Activated CD8-positive, alpha-beta T cell treated with anti-CD3 and anti-CD28 coated beads, Interleukin-2, amount 10 ng/mL, durations not matched to agents 7 days and 5 days (primary cell): ENCODE measurements at regions not wholly inside any gene's neighbourhood (a gene's known extent, or its start where the extent isn't known, plus 50 kb on each side); places are given as distances from the start of the nearest gene placed in this dataset.

Source experiments
- ATAC-seq: fragments of 150-1000 bp; cut with Tn5 transposase; one replicate; pipeline ENCODE4 v1.10.0; 2021; ENCODE audit warnings: moderate library complexity
- CTCF ChIA-PET: fragments of 350-600 bp; sonication (Branson Sonifier 250); formaldehyde crosslinking; loops from one replicate; lab custom pipeline; 2021; ENCODE audit warnings: antibody characterized with exemption; lab: Charles Lee
- POLR2A ChIA-PET: fragments of 350-600 bp; sonication (Branson Sonifier 250); formaldehyde crosslinking; loops from one replicate; lab custom pipeline; 2021; ENCODE audit warnings: antibody characterized with exemption; lab: Charles Lee
- DNase-seq: peaks from one replicate; pipeline ENCODE4 v3.0.0-alpha.2; 2020
- H3K27ac Mint-ChIP-seq: one replicate; pipeline ENCODE4 v1.8.0; 2021; ENCODE audit warnings: mild to moderate bottlenecking, mixed read lengths
- H3K27me3 Mint-ChIP-seq: one replicate; pipeline ENCODE4 v1.8.0; 2021; ENCODE audit warnings: low read depth, mixed read lengths
- H3K36me3 Mint-ChIP-seq: one replicate; pipeline ENCODE4 v1.8.0; 2021; ENCODE audit warnings: low read depth, mixed read lengths
- H3K4me1 Mint-ChIP-seq: one replicate; pipeline ENCODE4 v1.8.0; 2021; ENCODE audit warnings: low read depth, mixed read lengths
- H3K4me3 Mint-ChIP-seq: one replicate; pipeline ENCODE4 v1.8.0; 2021; ENCODE audit warnings: mild to moderate bottlenecking, mixed read lengths
- H3K9me3 Mint-ChIP-seq: one replicate; pipeline ENCODE4 v1.8.0; 2022; ENCODE audit warnings: mixed read lengths; ENCODE audit not compliant: insufficient read depth

GRCh38 chr13:44211286-44211685, 162.3 kb upstream of the SERP2 start:
- H3K36me3 Mint-ChIP-seq = no peaks in the 10 kb centered on the region
- ChIA-PET CTCF (no interaction called here), POLR2A (no interaction called here)
- H3K27ac Mint-ChIP-seq = no peak overlapping the region
- no peaks in the 10 kb centered on the region for H3K4me1 Mint-ChIP-seq
- no peaks in the 10 kb centered on the region for H3K9me3 Mint-ChIP-seq
- peaks cover 15% of the 10 kb centered on the region for H3K27me3 Mint-ChIP-seq
- DNase-seq (no peak), ATAC-seq (no peak)
- no peak overlapping the region for H3K4me3 Mint-ChIP-seq

DNA sequence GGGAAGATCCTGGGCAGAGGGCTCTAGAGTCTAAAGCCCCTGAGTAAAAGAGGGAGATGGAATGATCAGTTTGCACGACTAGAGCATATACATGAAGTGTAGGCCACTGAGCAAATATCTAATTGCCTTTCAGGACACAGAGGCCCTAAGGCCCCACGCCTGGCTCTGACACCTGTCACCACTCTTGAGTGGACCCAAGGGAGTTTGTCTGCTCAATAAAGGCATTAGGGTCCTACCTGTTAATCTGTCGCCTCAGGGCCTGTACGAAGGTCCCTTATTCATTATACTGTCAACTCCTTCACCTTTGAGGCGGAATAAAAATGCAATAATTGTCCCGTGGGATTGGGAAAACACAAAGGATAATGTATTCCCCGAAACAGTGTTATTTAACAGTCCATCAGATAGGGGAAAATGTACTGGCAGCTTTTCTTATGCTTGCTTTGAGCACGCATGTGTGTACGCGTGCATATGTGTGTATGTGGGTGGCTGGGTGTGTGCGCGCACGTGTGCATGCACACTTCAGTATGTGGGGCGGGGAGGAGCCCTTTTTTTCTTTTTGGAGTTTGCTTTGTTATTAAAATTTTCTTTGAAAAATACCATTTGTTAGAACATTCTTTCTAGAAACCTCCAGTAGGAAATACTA, 161.8 kb upstream of the SERP2 start:
- ChIA-PET CTCF (no interaction called here), POLR2A (no interaction called here)
- peaks cover 16% of the 10 kb centered on the region for H3K27me3 Mint-ChIP-seq
- no peaks in the 10 kb centered on the region for H3K4me1 Mint-ChIP-seq
- no peak for ATAC-seq
- H3K36me3 Mint-ChIP-seq = no peaks in the 10 kb centered on the region
- no peak overlapping the region for H3K4me3 Mint-ChIP-seq
- H3K9me3 Mint-ChIP-seq = no peaks in the 10 kb centered on the region
- no peak for DNase-seq
- H3K27ac Mint-ChIP-seq = no peak overlapping the region

GRCh38 chr13:44212633-44213396, 160.8 kb upstream of the SERP2 start:
- POLR2A ChIA-PET = no interaction called here
- CTCF ChIA-PET = no interaction called here
- H3K27ac Mint-ChIP-seq = no peak overlapping the region
- H3K4me1 Mint-ChIP-seq = no peaks in the 10 kb centered on the region
- H3K27me3 Mint-ChIP-seq = peaks cover 16% of the 10 kb centered on the region
- H3K4me3 Mint-ChIP-seq = no peak overlapping the region
- ATAC-seq = no peak
- no peak for DNase-seq
- no peaks in the 10 kb centered on the region for H3K36me3 Mint-ChIP-seq
- H3K9me3 Mint-ChIP-seq = no peaks in the 10 kb centered on the region

GRCh38 chr13:44218501-44219240, 155.0 kb upstream of the SERP2 start:
- no peaks in the 10 kb centered on the region for H3K4me1 Mint-ChIP-seq
- DNase-seq (no peak), ATAC-seq (no peak)
- CTCF ChIA-PET = no interaction called here
- no peak overlapping the region for H3K4me3 Mint-ChIP-seq
- H3K27ac Mint-ChIP-seq = no peak overlapping the region
- H3K27me3 Mint-ChIP-seq = peaks cover 17% of the 10 kb centered on the region
- H3K9me3 Mint-ChIP-seq = no peaks in the 10 kb centered on the region
- no peaks in the 10 kb centered on the region for H3K36me3 Mint-ChIP-seq
- POLR2A ChIA-PET = interaction anchor here (0.7 kb wide), 1 partner anchor 10 kb away, joined by 3 read pairs; no protein-coding TSS in a partner anchor

- H3K4me3 Mint-ChIP-seq = no peak overlapping the region
- ChIA-PET POLR2A (no interaction called here), CTCF (no interaction called here)
- DNase-seq (no peak), ATAC-seq (no peak)
- H3K9me3 Mint-ChIP-seq = no peaks in the 10 kb centered on the region
- H3K4me1 Mint-ChIP-seq = no peaks in the 10 kb centered on the region
- no peak overlapping the region for H3K27ac Mint-ChIP-seq
- no peaks in the 10 kb centered on the region for H3K36me3 Mint-ChIP-seq
- peaks cover 17% of the 10 kb centered on the region for H3K27me3 Mint-ChIP-seq
These were observed 153.8 kb upstream of the SERP2 start for GRCh38 chr13:44219577-44220548.

GRCh38 chr13:44220948-44221347, 152.7 kb upstream of the SERP2 start:
- CTCF ChIA-PET = no interaction called here
- H3K9me3 Mint-ChIP-seq = no peaks in the 10 kb centered on the region
- no peak for DNase-seq

DNA sequence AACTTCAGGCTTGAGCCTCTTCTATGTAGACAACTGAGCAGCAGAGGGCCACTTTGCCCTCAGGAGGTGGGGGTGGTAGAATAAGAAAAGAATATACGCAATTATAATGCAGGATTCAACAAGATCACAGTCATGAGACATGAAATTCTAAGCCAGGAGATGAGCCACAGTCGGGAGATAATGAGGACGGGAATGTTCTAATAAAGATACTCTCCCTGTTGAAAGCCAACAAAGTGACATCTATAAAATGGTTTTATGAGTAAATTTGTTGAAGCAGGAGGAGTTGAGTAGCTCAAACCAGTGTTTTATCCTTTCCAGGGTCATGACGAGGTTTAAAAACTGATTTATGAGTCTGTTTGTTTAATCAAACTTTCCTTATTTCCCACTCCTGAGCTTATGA, 152.0 kb upstream of the SERP2 start:
- no peaks in the 10 kb centered on the region for H3K4me1 Mint-ChIP-seq
- no peaks in the 10 kb centered on the region for H3K9me3 Mint-ChIP-seq
- no peak overlapping the region for H3K27ac Mint-ChIP-seq
- ChIA-PET CTCF (no interaction called here), POLR2A (no interaction called here)
- H3K36me3 Mint-ChIP-seq = no peaks in the 10 kb centered on the region
- DNase-seq (no peak), ATAC-seq (no peak)
- no peak overlapping the region for H3K4me3 Mint-ChIP-seq
- H3K27me3 Mint-ChIP-seq = peaks cover 12% of the 10 kb centered on the region

More at GRCh38 chr13:44220948-44221347, 152.7 kb upstream of the SERP2 start:
- POLR2A ChIA-PET = no interaction called here
- H3K36me3 Mint-ChIP-seq = no peaks in the 10 kb centered on the region
- H3K27me3 Mint-ChIP-seq = peaks cover 16% of the 10 kb centered on the region
- H3K27ac Mint-ChIP-seq = no peak overlapping the region
- no peak overlapping the region for H3K4me3 Mint-ChIP-seq
- no peaks in the 10 kb centered on the region for H3K4me1 Mint-ChIP-seq
- no peak for ATAC-seq

DNA sequence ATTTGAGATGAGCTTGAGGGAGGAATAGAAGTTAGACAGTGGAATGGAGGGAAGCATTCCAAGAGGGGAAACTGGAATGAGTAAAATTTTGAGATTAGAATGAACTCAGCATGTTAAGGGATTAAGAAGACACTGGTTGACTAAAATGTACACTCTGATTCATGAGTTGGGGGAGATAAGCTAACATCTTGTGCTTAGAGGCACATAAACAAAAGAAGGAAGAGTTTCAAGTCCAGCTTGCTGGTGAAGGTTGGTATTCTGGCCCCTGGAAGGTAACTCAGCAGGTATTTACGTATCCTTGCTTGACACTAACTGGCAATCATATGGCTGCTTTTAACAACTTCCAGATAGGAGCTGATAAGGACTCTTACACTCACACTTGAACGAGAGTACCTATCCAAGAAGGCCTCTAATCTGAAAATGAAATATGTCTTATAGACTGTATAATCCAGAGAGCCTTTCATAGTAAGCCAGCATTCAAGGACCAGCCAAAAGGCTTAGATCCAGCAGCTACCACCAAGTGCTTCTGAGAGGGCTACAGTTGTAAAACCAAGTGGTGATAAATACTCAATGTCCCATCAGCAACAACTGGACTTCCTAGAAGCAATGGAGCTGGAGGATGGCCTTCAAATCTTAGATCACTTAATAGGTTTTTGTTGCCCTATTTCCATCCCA, 149.7 kb upstream of the SERP2 start:
- CTCF ChIA-PET = interaction anchor here (1.6 kb wide), 1 partner anchor 15 kb away, joined by 3 read pairs; no protein-coding TSS in a partner anchor

GRCh38 chr13:44224450-44225149, 149.0 kb upstream of the SERP2 start:
- peaks cover 12% of the 10 kb centered on the region for H3K27me3 Mint-ChIP-seq
- CTCF ChIA-PET = interaction anchor here (1.6 kb wide), 1 partner anchor 16 kb away, joined by 3 read pairs; no protein-coding TSS in a partner anchor
- ATAC-seq (no peak), DNase-seq (no peak)
- no peak overlapping the region for H3K4me3 Mint-ChIP-seq
- POLR2A ChIA-PET = no interaction called here
- no peak overlapping the region for H3K27ac Mint-ChIP-seq
- H3K9me3 Mint-ChIP-seq = no peaks in the 10 kb centered on the region
- H3K4me1 Mint-ChIP-seq = no peaks in the 10 kb centered on the region
- H3K36me3 Mint-ChIP-seq = no peaks in the 10 kb centered on the region

More for the DNA sequence above, 149.7 kb upstream of the SERP2 start:
- H3K4me1 Mint-ChIP-seq = no peaks in the 10 kb centered on the region
- H3K4me3 Mint-ChIP-seq = no peak overlapping the region
- H3K36me3 Mint-ChIP-seq = no peaks in the 10 kb centered on the region
- no peaks in the 10 kb centered on the region for H3K9me3 Mint-ChIP-seq
- DNase-seq (no peak), ATAC-seq (no peak)
- peaks cover 12% of the 10 kb centered on the region for H3K27me3 Mint-ChIP-seq
- H3K27ac Mint-ChIP-seq = no peak overlapping the region
- POLR2A ChIA-PET = no interaction called here

DNA sequence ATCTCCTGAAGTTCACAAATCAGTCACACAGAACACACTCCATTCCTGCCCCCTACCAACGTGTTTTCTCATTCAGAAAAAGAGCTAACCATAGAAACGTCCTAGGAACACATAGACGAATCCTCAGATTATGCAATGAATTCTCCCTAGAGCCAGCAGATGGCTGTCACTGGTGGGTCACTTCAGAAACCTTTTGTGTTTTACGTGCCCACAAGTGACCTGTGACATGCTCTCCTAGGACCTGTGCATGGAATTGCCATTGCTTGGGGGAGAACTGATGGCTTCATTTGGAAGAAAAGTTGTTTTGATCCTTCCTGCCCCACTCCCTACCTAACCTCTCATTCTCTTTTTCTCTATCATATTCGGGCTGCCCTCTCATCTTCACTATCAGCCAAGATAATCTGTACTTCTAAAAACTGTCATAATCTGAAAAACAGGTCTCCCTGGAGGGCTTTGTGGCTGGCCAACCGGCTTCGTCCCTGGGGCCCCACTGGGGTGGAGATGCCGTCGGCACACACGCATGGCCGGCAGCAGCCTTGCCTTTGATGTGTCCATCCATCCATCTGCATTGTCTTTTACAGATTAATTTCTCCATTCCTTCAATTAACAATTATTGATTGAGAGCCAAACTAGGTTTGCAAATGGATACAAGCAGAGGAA, 144.1 kb upstream of the SERP2 start:
- ATAC-seq (no peak), DNase-seq (no peak)
- no peak overlapping the region for H3K27ac Mint-ChIP-seq
- POLR2A ChIA-PET = no interaction called here
- H3K4me3 Mint-ChIP-seq = no peak overlapping the region
- H3K4me1 Mint-ChIP-seq = no peaks in the 10 kb centered on the region
- peaks cover under 1% of the 10 kb centered on the region for H3K27me3 Mint-ChIP-seq
- CTCF ChIA-PET = interaction anchor here (1.0 kb wide), 1 partner anchor 38 kb away, joined by 3 read pairs; no protein-coding TSS in a partner anchor
- H3K9me3 Mint-ChIP-seq = no peaks in the 10 kb centered on the region
- H3K36me3 Mint-ChIP-seq = no peaks in the 10 kb centered on the region
